ENCODE measurements at regions not wholly inside any gene's neighbourhood (a gene's known extent, or its start where the extent isn't known, plus 50 kb on each side); places are given as distances from the start of the nearest gene placed in this dataset.
"Not testable (repeated sequence)": the region's sequence is repeated elsewhere in the genome, so short reads cannot be mapped to it uniquely, and the experiment has no call there.

GRCh38 chr5:153296251-153296844, 194.1 kb upstream of the GRIA1 start:
- TF ChIP-seq CTCF, POLR2A, POLR2AphosphoS5 (IDR thresholded peaks at IDR 0.05): not testable (repeated sequence)
